GM21381 (cell line): ENCODE measurements at regions not wholly inside any gene's neighbourhood (a gene's known extent, or its start where the extent isn't known, plus 50 kb on each side); places are given as distances from the start of the nearest gene placed in this dataset.

Source experiments
- ATAC-seq: cut with Tn5 transposase; IDR thresholded peaks from one replicate; pipeline ENCODE4 v1.9.1; 2021; ENCODE audit warnings: mild to moderate bottlenecking, moderate library complexity; ENCODE audit not compliant: unreplicated experiment

DNA sequence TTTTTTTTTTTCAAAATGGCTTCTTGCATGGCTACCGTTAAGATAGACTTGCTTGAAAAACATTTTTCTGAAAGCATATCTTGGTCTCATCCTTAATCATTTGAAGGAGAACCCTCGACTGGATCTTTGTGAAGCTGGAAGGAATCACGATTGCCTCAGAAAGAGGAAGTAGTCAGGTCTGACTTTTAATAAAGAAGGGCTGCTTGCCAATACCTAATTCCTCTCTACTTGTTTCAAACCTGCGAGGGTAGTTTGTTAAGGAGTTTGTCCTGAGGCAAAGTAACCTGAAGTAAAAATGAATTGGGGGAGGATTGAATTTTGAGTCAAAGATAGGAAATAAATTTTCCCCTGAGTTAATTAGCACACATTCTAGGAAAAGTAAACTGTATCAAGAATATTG, 288.1 kb upstream of the MAP3K7 start:
- no peak for ATAC-seq

DNA sequence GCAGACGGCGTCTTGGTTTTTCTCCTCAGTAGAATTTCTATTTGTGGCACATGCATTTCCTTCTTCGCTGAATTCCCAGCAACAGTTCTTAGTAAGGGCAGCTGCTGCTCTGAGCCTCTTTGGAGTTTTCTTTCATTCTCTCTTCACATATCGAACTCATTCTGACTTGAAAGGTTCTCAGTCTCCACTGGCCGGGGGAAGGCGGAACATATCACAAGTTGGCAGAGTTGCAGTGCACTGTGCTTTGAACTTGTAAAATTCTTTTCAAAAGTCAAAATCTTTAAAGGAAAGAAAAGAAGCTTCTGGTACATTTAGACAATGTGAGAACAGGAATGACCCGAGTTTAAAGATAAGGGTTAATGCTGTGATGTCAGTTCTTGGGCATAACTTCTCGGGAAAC, 286.1 kb upstream of the MAP3K7 start:
- no peak for ATAC-seq

DNA sequence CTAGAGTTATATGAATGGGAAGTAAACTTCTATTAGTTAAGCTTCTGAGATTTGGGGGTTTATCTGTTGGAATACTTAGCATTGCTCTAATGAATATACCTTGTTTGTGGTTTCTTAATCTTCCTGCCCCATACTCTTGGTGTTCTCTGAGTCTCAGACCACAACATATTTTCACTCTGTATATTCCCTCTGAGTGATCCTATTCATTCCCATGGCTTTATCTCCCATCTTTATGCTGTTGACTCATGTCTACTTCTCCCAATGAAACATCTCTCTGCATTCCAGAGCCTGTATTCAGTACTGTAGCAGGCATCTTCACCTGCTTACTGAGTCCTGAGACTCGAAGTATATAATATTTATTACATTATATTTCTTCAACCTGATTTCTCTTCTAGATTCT, 283.7 kb upstream of the MAP3K7 start:
- no peak for ATAC-seq

DNA sequence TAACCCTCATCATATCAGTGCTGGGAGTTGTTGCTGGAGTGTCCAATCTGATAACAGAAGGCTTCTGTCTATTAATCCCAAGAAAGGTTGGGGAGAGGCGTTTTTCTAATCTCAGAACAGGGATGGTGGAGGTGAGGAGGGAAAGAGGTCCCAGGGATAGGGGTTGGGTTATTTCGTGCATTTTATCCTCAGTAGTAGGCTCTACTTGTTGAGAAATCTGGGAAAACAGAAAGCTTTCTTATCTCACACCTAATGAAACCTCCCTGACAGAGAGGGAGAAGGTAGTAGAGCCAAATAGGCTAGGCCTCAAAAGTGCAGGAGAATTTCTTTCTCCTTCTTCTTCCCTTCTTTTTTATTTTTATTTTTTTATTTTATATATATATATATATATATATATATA, 281.8 kb upstream of the MAP3K7 start:
- no peak for ATAC-seq

DNA sequence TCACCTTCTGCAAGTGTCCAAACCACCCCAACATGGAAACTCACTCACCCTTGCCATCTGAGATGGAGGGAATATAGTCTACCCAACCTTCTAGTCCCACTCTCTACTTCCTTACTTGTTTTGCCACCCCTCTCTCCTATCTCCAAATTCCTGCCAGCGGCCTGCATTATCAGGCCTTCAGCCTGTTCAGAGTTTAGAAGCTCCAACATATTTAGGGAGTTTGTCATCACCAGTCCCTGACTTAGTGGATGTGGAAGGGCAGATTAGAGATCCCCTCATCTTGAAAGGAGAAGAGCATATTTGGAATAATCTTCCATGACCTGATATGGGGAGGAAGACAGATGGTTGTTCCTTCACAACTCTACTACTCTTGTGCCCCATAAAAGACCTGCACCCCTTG, 281.4 kb upstream of the MAP3K7 start:
- no peak for ATAC-seq

DNA sequence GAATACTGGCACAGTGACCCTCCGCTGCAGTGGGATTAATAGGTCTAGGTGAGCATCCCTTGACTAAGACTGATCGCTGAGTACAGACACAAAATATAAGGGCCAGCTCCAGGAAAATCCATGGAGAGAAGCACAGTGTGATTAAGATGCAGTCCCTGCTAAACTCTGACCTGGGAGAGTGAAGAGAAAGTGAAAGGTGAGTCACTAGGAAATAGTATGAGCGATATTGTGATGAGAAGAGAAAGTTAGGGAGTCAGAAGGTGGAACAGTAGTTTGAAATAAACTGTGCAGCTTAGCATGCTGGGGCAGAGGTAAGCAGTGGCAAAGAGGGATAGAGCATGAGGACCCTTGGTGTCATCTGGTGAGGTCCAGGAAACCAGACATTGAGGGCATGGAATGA, 278.6 kb upstream of the MAP3K7 start:
- ATAC-seq, result no peak

DNA sequence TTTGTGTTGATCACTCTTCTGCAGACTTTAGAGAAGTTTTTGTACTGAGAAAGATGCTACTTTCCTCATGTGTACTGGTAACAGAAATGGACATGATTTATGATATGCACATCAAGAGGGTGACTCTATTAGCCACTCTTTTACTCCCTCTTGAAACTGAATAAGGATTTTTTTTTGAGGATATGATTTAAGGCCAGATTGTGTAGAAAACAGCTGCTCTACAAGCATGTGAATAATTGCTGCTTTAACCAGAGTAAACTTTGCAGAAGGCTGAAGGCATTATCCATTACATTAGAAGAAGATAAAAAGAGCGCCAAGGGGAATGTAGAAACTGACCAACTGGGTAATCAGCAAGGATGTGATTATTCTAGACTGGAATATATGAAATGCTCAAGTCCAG, 276.2 kb upstream of the MAP3K7 start:
- ATAC-seq, result no peak

DNA sequence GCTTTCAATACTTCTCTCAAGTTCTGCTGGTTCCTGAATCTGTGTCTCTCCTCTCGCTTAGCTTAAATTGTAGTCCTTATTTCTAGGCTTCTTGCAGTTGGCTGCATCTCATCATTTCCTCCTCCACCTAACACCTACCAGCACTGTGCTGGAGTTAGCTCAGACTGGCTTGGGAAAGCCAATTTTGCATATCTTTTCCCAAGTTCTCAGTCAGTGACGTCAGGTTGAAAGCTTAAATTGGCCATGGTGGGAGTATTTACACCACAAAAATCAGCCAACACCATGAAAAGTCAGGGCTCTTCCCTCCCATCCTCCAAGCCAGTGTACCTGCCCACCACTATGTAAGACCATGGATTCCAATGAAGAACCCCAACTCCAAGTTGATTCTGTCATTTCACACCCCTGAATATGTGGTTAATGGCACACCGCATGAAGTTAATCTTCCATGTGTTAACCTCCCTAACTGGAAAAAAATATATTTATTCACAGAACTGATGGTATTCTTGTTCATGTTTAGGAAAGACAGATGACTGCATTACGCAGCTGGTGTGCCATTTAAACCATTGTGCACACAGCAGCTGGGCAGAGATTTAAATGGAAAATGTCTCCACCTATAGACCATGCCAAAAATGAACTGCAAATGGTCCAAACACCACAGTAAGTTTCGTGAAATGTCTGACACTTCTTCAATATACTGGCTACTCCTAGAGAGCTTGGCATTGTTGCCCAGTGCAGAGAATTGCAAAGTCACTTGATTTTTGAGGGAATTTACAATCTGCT, 274.1 kb upstream of the MAP3K7 start:
- no peak for ATAC-seq

DNA sequence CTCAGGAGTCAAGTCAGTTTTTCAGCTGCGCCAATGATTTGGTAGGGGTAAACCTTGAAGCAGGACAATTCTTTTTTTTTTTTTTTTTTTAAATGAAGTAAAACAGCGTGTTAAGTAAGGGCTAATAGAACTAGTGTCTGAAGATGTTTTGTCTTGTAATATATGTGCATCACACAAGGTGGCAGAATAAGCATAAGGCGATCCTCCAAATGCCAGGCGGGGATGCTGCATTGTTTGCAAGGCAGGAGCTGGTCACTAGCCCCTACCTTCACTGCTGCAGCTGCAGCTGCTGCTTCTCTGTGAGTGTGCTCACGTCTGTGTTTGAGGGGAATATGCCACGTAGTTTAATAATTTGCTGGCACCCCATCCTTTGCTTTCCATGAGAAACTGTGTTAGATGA, 272.7 kb upstream of the MAP3K7 start:
- no peak for ATAC-seq

DNA sequence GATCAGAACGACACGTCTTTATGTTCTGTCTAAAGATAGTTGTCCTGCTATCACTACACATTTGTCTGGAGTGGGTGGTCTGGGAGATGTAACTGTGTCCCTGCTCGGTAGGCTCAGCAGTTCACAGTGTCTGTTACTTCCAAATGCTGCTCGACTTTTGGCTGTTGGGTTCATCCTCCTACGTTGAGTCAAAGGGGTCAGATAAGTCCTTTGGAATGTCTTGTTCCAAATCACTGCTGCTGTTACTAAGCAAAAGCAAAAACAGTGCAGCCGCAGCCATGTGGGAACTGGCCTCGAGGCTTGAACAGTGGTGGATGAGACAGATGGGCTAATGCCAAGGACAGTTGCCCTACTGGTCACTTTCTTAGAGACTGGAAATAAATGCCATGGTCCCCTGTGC, 272.2 kb upstream of the MAP3K7 start:
- ATAC-seq, result no peak

DNA sequence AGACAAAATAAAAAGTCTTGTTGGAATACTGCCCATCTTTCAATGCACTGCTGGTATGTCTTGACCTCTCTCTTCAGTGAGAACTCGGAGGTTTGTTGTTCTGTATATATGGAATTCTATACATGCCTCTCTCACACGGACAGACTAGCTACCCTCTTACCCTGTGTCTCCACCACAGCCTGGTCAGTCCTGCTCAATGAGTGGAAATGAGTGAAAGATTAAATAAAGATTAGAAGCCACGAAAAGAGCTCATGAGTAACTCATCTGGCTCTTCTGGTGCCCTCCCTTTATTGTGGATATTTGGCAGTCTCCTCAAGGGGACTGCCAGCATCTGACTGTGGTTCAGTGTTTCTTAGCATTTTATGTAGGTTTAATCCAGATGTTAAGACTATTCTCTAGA, 262.8 kb upstream of the MAP3K7 start:
- ATAC-seq, result no peak

DNA sequence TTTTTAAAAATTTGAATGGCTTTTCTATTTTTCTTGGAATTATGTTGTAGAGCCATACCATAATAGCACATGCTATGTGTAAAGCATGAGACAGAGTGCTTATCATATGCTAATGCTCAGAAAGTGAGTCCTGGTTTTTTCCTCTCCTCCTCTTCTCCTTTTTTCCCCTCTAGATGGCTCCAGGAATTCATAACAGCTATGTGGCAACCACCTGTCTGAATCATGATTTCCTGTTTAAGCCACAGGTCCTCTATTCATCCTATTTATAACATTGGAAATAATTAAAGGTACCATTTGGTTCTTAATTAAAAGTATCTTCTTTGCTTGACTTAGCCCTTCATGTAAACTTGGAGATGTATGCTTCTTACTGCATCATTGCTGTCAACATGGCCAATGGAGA, 260.0 kb upstream of the MAP3K7 start:
- no peak for ATAC-seq

DNA sequence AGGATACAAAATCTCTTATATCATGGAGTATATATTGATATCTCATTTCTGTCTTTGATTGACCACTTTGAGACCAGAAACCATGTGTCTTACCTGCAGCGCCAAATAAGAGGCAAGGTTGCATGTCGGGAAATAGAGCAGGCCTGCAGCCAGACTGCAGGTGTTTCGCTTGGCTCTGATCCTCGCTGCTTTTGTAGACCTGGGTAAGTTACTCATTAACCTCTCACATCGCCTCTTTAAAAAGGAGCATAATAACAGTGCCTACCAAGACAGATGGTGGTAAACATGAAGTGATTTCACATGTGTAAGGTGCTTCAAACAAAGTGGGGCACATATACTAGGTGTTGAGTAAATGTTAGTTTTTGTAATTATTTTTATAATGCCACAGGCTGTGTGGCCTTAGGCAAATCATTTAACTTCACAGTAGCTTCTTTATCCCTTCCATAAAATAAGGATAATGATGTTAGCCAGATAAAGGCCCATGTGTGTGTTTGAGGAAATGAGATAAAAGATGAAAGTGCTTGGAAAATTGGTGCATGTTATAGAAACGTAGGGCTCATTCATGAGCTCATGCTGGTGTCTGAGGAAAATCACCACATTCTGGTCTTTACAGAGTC, 248.8 kb upstream of the MAP3K7 start:
- ATAC-seq, result no peak

DNA sequence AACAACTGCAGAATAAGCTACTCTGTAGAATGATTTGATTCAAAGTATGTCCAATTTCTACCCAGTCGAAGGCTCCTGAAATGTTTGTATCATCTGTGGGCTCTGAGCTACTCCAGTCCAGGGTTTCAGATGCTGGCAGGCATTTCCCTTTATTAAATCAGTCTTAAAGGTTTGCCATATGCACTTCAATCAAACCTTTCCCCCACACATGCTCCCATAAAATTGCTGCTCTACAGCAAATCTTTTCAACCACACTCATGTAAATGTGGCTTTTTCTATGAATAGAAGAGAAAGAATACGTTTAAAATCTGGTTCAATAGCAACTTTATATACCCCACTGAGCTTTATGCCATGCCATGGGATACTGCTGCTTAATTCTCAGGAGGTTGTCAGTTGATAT, 242.4 kb upstream of the MAP3K7 start:
- ATAC-seq, result no peak

DNA sequence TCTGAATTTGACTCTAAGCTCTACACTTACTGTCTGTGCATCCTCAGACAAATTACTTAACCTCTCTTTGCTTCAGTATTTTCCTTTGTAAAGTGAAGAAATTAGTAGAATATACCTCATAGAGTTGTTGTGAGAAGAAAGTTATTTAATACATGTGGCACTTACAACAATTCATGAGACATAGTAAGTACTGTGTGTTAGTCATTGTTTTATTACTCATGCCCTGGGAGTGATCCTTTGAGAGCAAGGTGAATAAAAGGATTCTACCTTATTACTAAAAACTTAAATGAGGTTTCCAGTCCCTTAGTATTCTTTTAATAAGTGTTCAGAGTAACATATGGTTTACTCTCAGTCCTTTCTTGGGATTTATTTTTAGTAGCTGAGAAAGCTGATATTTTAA, 233.6 kb upstream of the MAP3K7 start:
- no peak for ATAC-seq

DNA sequence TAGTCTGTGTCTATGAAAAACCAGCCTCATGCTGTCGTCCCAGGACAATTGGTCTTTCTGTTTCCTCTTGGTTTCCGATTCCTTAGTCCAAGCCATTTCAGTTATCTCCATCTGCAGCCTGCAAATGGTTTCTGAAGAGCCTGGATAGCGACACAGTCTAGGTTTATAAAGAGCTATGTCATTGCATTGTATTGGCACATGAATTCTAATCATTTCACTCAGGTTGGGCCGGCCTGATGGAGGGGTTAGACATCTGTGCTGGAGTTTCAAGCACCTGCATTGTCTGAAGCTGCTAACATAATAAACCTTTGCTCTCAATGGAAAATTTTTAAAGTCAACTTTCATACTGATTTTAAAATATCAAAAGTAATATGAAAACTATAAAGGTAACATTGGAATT, 232.6 kb upstream of the MAP3K7 start:
- ATAC-seq, result no peak

DNA sequence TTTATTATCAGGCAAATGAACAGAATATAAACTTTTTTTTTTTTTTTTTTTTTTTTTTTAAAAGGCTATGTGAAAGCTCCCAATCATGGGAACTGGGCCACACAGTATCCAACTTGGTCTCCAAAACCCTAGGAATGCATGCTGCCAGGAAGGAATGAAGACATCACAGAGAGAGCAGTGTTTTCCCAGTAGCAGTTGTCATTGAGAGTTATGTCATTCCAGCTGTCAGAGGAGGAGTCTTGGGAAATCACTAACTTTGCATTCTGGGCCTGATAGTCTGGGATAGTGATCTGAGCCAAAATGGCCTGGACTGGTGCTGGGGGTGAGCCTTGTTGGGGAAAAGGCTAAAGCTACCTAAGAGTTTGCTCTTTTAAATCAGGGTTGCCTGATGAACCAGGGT, 231.3 kb upstream of the MAP3K7 start:
- no peak for ATAC-seq

DNA sequence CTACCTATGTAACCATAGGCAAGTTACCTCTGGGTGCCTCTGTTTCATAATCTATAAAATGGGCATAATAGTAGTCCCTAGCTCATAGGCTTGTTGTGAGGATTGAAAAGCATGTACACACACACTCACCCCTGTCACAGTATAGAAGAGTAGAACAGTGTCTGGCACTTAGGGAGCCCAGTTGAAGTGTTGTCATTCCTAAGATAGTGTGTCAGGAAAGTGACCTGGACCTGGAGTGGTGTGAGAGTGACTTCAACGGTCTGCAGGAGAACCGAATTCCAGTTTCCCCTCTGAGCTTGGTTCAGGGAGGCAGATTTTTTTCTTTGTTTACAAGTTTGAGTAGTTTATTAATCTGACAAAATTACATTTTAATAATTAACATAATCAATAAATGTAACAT, 229.9 kb upstream of the MAP3K7 start:
- no peak for ATAC-seq

DNA sequence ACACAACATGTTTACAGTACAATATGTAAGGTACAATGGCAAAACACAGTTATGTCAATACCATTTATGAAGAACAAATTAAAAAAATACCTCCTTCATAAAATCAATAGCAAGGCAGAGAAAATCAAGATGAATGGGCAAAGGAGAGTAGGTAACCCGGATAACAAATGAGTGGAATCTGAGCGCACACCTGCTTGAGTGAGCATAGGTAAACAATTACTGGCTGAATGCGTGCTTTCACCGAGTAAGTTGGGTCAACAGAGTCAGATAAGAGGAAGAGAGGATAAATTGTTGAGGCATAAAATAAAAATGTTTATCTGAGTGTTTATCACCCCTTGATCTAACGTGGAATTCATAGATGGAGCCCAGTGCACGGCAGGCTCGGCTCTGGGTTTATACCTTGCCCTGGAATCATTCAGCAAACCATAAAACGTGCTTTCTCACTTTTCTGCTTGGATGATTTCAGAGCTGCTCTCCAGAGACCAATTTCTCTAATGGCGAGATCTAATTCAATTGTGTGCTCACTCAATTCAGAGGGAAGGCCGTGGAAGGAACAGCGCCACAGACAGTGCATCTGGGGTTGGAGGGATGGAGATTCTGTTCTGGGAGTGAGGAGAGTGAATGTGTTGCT, 224.8 kb upstream of the MAP3K7 start:
- ATAC-seq, result no peak

DNA sequence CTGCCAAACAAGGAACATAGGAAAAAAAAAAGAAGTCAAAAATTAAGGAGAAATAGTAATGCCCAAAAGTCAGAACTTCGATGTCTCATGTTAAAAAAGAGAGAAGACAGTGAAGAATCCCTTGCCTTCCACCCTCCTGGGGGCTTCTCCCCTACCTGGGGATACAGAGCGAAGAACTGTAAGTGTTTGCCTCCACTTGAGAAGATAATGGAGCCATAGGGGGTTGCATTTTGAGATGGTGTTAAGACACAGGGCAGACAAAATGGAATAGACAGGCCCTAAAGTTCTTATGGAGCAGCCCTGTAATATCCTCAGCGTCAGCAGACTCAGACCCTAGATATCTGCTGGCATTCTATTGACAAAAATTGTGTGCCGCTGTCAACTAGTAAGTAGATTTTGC, 222.2 kb upstream of the MAP3K7 start:
- no peak for ATAC-seq

DNA sequence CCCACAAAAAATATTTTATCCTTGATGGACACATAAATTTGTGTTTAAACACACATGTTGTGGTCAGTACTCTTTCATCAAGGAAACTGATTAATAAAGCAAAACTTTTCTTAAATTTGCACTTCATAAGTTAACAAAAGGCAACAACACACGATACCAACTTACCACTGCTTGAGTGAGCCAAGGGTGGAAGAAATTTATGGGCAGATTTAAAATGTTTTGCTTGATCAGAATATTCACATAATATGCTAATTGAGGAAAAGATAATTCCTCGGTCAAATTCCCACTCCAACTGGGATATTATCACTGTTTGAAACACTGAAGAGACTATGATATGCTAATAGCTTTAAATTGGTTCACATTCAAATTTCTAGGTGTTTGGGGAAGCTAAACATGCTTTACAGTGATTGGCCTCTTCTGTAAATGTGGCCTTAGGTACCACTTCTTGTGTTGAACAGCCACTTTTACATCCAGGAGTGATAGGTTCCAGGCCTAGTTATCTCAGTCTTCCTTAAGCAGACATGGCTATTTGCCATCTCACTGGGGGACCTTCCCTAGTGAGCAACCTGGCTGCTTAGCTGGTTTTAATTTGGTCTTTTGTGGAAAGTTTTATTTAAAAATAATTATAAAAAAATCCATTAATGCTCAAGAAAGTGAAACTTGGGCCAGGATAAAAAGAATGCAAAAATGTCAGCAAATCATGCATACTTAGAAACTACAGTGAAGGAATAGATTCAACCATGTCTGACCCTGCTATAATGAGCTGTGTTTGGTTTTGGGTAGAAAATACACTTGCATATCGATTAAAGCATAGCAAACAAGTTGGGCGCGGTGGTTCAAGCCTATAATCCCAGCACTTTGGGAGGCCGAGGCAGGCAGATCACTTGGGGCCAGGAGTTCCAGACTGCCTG, 221.2 kb upstream of the MAP3K7 start:
- no peak for ATAC-seq
